Tibial nerve (tissue), 4 donors: ENCODE measurements at regions not wholly inside any gene's neighbourhood (a gene's known extent, or its start where the extent isn't known, plus 50 kb on each side); places are given as distances from the start of the nearest gene placed in this dataset.

ENCODE experiments used
- DNase-seq, 2 donors: peaks; one replicate each; pipeline ENCODE4 v3.0.0-alpha.2; 2019; ENCODE audit warnings: low spot score in 2 of 2
- H3K27ac ChIP-seq, 4 donors: fragments of 200-600 bp; sonication (generic) in 3 of 4; one replicate each; pipeline ENCODE4 v1.5.1; 2017 to 2019; ENCODE audit warnings: mild to moderate bottlenecking in 1 of 4
- H3K27me3 ChIP-seq, 2 donors: fragments of 200-600 bp; sonication (generic) in 1 of 2; one replicate each; pipeline versions ENCODE4 v1.5.1 to v1.6.0; 2017 to 2019
- H3K36me3 ChIP-seq, 3 donors: fragments of 200-600 bp; sonication (generic); one replicate each; pipeline ENCODE4 v1.5.1; 2018 to 2019
- H3K4me1 ChIP-seq, 4 donors: fragments of 200-600 bp; sonication (generic) in 3 of 4; one replicate each; pipeline ENCODE4 v1.5.1; 2017 to 2019
- H3K4me3 ChIP-seq, 4 donors: fragments of 200-600 bp; sonication (generic) in 3 of 4; one replicate each; pipeline ENCODE4 v1.5.1; 2017 to 2019; ENCODE audit warnings: mild to moderate bottlenecking in 1 of 4, moderate library complexity in 1 of 4
- H3K9me3 ChIP-seq, 4 donors: fragments of 200-600 bp; sonication (generic) in 3 of 4; one replicate each; pipeline ENCODE4 v1.5.1; 2017 to 2019
- EP300 ChIP-seq, 2 donors: sonication (generic); formaldehyde crosslinking; IDR thresholded peaks; one replicate each; pipeline ENCODE4 v1.6.1; 2017; ENCODE audit warnings: antibody characterized with exemption in 2 of 2, mild to moderate bottlenecking in 1 of 2
- POLR2A ChIP-seq, 2 donors: fragments of 450-650 bp; IDR thresholded peaks; one replicate each; pipeline ENCODE4 v1.6.1; 2017; ENCODE audit warnings: antibody characterized with exemption in 2 of 2, mild to moderate bottlenecking in 2 of 2, moderate library complexity in 2 of 2
- WGBS, 2 donors: methylation state at CpG; one replicate each; pipeline ENCODE4 v1.1.5; 2018; 5-methylcytosine and 5-hydroxymethylcytosine counted together
- TF ChIP-seq, protein P1 (sequence below), 5 experiments: fragments of 200-600 bp in 3 of 5; fragments of 450-650 bp in 2 of 5; sonication (generic) in 3 of 5; IDR thresholded peaks; one replicate each; pipeline ENCODE4 v1.5.1; 2016 to 2019; ENCODE audit warnings: antibody characterized with exemption in 5 of 5, mild to moderate bottlenecking in 3 of 5, moderate library complexity in 2 of 5

DNA sequence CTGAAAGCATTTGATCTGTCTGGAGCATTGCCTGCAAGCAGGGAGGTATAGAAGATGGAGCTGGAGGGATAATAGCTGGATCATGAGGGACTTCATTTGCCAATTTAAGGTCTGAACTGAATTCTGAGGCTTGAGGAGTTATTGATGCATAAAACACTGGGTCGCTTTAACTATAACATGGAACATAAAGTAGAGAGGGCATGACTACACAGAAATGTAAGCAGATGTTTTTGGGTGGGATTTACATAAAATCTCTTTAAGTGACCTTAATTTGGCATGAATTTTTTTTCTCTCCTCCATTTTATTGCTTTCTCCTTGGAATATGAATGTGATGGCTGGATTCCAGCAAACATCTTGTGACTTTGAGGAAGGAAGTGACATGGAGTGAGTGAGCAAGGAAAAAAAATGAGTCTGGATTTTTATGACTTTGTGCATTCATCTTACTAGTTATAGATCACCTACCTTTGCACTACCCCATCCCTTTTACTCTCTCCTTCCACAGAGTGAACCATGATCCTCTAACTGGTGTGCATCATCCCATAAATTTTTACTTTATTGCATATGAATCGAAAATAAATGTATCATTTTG, 356.0 kb downstream of the DUSP6 start:
- TF ChIP-seq, protein P1, sequence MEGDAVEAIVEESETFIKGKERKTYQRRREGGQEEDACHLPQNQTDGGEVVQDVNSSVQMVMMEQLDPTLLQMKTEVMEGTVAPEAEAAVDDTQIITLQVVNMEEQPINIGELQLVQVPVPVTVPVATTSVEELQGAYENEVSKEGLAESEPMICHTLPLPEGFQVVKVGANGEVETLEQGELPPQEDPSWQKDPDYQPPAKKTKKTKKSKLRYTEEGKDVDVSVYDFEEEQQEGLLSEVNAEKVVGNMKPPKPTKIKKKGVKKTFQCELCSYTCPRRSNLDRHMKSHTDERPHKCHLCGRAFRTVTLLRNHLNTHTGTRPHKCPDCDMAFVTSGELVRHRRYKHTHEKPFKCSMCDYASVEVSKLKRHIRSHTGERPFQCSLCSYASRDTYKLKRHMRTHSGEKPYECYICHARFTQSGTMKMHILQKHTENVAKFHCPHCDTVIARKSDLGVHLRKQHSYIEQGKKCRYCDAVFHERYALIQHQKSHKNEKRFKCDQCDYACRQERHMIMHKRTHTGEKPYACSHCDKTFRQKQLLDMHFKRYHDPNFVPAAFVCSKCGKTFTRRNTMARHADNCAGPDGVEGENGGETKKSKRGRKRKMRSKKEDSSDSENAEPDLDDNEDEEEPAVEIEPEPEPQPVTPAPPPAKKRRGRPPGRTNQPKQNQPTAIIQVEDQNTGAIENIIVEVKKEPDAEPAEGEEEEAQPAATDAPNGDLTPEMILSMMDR (IDR thresholded peaks at IDR 0.05), result no peak
- TF ChIP-seq EP300 (IDR thresholded peaks at IDR 0.05), result no peak
- TF ChIP-seq POLR2A (IDR thresholded peaks at IDR 0.05), result no peak
- no peak overlapping the region for H3K27ac ChIP-seq
- no peaks in the 10 kb centered on the region for H3K9me3 ChIP-seq
- no peaks in the 10 kb centered on the region for H3K36me3 ChIP-seq
- DNase-seq, result no peak
- H3K27me3 ChIP-seq, result no peaks in the 10 kb centered on the region
- H3K4me3 ChIP-seq, result no peak overlapping the region
- H3K4me1 ChIP-seq, result no peaks in the 10 kb centered on the region
- 93% methylated on average over 2 of the region's 2 CpGs for WGBS, 2 donors

DNA sequence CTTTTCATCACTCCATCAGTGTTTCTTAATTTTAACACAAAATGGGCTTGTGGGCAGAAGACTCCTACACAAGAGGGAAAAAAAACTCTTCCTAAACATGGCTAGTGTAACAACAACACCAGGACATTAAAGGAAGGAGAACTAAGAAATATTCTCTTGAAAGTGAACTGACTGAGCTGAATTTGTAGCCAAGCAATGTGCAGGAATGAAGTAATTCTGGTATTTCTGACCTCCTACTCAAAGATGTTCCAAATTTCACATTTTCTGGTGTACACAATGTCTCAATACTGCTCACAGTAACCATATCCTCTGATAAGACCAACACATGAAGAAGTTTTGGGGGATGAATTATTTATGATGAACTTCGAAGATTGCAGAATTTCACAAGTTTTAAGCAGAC, 357.3 kb downstream of the DUSP6 start:
- Histone ChIP-seq H3K4me3 (no peak overlapping the region), H3K36me3 (no peaks in the 10 kb centered on the region), H3K27me3 (no peaks in the 10 kb centered on the region), H3K9me3 (no peaks in the 10 kb centered on the region), H3K27ac (no peak overlapping the region), H3K4me1 (no peaks in the 10 kb centered on the region)
- TF ChIP-seq POLR2A (IDR thresholded peaks at IDR 0.05) (no peak), EP300 (IDR thresholded peaks at IDR 0.05) (no peak)
- TF ChIP-seq, protein P1 (IDR thresholded peaks at IDR 0.05), result no peak
- 61 to 78% methylated on average over 1 of the region's 1 CpG for WGBS, 2 donors
- DNase-seq, result no peak

DNA sequence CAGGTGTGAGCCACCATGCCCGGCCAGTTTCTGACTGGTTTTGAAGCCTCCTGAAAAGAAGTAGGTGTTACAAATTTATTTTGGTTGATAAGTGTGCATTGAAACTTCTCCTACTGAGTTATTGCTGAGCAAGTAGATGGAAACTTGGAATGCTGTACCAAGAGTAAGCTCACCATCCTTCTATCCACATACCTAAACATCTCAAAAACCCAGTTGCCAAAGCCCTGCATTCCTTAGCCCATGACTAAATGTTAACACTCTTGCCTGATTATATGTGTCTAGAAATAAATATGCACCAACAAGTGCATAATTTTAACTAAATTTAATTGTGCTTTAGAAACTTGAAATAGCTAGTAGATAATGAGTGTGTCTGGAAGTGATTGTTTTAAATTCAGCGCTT, 357.8 kb downstream of the DUSP6 start:
- WGBS, 2 donors, result 87 to 91% methylated on average over 2 of the region's 2 CpGs

DNA sequence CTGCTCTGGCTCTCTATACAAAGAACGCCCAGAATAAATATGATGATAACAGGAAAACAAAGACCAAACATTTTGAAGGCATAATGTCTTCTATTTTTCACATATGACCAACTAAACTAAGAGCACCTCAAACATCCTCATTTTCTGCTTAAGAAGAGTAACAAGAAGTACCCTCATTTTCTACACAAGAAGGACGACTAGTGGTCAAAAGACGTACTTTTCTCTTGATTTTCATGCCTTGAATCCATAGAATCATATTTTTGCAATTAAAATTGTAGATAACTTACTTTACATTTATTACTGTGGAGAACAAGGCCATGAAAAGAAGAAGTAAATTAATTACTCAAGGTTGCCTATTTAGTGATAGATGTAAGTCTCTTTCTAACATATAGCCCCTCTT, 358.6 kb downstream of the DUSP6 start:
- Histone ChIP-seq H3K36me3 (no peaks in the 10 kb centered on the region), H3K27ac (no peak overlapping the region), H3K27me3 (no peaks in the 10 kb centered on the region), H3K4me1 (no peaks in the 10 kb centered on the region), H3K4me3 (no peak overlapping the region), H3K9me3 (no peaks in the 10 kb centered on the region)
- 12 to 16% methylated on average over 3 of the region's 3 CpGs for WGBS, 2 donors
- DNase-seq, result no peak
- TF ChIP-seq EP300 (IDR thresholded peaks at IDR 0.05), result no peak
- no peak for TF ChIP-seq POLR2A (IDR thresholded peaks at IDR 0.05)
- TF ChIP-seq, protein P1 (IDR thresholded peaks at IDR 0.05), result peak; percentile 35 to 73 (median 46)

More for the DNA sequence above, 357.8 kb downstream of the DUSP6 start:
- Histone ChIP-seq H3K27me3 (no peaks in the 10 kb centered on the region), H3K9me3 (no peaks in the 10 kb centered on the region), H3K4me1 (no peaks in the 10 kb centered on the region), H3K27ac (no peak overlapping the region), H3K36me3 (no peaks in the 10 kb centered on the region), H3K4me3 (no peak overlapping the region)
- TF ChIP-seq POLR2A (IDR thresholded peaks at IDR 0.05), result no peak
- TF ChIP-seq, protein P1 (IDR thresholded peaks at IDR 0.05), result no peak
- TF ChIP-seq EP300 (IDR thresholded peaks at IDR 0.05), result no peak
- no peak for DNase-seq

DNA sequence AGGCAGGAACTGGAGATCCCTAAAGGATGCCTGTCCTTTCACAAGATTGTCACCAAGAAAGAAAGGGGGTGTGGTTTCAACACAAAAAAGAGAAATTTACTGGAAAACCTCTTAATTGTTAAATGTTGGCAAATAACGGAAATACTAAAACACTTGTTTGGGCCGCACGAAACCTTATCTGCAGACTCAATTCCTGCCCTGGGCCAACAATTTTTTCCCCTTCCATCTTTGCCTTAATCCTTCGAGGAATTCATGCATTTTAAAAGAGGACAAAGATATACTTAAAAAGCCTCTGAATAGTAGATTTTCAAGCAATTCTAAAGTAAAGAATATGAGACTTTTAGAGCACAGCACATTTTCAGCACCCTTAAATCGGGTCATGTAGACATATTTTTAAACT, 366.2 kb downstream of the DUSP6 start:
- Histone ChIP-seq H3K27me3 (no peaks in the 10 kb centered on the region), H3K4me3 (no peak overlapping the region), H3K9me3 (no peaks in the 10 kb centered on the region), H3K27ac (no peak overlapping the region), H3K36me3 (no peaks in the 10 kb centered on the region), H3K4me1 (peaks cover 0 to 17% (median 0%) of the 10 kb centered on the region in 4 donors)
- 74 to 75% methylated on average over 5 of the region's 5 CpGs for WGBS, 2 donors
- TF ChIP-seq, protein P1 (IDR thresholded peaks at IDR 0.05), result no peak
- TF ChIP-seq EP300 (IDR thresholded peaks at IDR 0.05) (no peak), POLR2A (IDR thresholded peaks at IDR 0.05) (no peak)
- DNase-seq, result no peak
